ENCODE measurements at regions not wholly inside any gene's neighbourhood (a gene's known extent, or its start where the extent isn't known, plus 50 kb on each side); places are given as distances from the start of the nearest gene placed in this dataset.
"Not testable (repeated sequence)": the region's sequence is repeated elsewhere in the genome, so short reads cannot be mapped to it uniquely, and the experiment has no call there.

DNA sequence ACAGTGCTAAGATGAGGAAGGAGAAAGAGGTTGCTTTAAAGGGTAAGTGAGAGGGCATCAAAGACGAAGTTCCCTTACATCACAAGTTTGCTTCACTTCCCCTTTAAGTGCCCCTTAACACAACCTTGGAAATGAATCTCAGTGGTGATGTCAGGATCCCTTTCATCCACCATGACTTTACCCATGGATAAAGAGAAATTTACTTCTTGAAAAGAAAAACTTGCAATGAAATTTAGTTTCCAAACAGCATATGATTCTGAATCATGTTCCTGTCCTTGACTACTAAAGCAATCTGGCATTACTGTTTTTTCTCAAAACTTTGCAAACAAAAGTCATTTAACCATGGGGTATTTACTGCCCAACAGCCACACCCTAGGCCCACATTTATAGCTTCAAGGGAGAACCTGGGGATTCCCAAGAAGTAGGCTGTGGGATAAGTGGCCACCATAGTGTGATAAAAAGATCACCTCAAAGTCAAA is 135.9 kb downstream of the ITGB8 start:
- no peak for DNase-seq

DNA sequence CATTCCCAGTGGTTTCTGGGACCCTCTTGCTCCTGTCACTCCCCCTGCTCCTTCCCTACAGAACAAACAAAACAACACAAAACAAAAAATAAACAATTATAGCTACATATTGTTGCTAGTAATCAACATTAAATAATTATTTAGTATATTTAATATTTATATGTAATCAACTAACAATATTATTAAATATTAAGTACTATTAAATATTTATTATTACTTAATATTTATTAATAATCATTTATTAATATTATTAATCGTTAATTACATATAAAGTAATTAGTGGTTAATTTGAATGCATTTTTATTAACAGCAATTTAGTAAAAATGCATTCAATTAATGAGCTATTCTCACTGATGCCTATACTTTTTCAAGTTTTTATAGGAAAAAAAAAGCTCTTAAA is 139.4 kb downstream of the ITGB8 start:
- DNase-seq, result no peak

DNA sequence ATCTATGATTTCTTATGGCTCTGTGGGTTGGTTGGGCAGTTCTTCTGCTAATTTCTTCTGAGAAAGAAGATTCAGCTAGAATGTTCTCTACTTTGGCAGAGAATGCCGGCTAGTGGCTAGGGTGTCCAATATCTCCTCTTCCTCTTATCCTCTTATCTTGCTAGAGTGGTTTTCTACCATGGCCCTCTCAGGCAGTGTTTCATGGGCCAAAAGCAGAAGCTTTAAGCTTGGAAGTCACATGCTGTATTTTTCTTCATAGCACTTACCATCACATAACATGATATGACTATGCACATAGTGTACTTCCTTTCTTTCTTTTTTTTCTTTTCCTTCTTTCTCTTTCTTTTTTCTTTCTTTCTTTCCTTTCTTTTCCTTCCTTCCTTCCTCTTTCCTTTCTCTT is 140.0 kb downstream of the ITGB8 start:
- DNase-seq, result peak; percentile 15

DNA sequence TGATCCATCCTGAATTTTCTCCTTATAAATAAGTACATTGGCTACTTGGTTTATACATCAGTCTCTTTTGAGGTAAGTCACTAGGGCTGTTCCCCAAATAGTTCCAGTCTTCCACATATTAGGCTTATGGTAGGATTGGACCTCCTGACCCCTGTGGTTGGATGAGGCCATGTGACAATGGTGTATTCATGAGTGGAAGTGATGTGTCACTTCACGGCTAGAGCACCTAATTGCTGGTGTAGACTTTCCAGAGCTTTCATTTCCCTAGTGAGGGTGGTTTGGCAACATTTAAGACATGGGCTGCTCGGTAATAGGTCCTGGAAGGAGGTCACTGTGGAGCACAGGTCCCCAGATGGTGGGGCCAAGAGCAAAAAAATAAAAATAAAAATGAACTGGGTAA is 141.2 kb upstream of the ABCB5 start:
- DNase-seq, result no peak

DNA sequence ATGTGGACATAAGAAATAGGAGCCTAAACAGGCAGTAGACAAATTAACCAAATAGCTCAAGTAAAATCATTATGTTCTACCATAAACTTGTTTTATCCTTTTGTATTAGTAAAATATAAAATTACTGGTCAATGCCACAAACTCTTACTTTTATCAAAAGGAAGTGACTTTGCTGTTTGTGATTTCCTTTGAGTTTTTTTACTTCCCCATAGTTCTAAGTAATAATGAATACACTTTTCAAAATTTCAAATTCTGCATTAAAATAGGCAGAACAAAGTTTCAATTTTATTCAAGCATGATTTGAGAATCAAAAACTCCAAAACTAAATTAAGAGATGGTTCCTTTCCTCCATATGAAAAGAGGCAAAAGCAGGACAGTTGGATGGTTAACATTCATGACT is 139.7 kb upstream of the ABCB5 start:
- DNase-seq, result peak; percentile 41

DNA sequence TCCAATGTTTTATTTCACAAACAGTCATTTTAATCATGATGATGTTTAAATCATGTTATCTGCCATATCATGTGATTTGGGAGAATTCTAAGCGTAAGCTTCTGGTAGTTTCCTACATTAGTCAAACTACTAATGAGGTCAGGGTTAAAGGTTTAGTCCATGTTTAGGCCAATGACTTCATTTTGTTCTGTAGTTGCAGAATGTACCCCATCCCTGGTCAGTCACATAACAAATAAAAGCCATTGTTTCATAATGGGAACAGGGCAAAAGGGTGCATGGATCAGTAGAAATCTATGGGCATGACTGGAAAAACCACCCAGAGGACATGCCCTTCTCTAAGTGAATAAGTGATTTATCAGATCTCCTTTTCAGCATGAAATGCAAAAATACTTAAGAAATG is 138.4 kb upstream of the ABCB5 start:
- DNase-seq, result no peak

DNA sequence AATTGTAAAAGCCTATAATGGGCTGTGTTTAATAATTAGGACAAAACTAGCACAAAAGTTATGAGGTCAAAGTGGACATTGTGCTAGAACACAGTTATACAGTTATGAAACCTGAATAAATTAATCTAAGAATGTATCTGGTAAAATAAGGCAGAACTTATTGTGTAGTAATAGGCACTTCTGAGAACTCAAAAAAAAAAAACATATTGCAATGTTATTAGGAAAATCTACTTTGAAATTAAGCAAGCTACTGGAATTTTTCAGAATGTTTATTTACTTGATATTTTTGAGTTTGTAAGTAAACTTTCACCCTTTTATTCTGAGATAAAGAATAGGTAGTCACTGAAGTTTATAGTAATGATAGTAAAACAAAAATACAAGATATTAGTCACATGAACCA is 135.8 kb upstream of the ABCB5 start:
- DNase-seq, result no peak

DNA sequence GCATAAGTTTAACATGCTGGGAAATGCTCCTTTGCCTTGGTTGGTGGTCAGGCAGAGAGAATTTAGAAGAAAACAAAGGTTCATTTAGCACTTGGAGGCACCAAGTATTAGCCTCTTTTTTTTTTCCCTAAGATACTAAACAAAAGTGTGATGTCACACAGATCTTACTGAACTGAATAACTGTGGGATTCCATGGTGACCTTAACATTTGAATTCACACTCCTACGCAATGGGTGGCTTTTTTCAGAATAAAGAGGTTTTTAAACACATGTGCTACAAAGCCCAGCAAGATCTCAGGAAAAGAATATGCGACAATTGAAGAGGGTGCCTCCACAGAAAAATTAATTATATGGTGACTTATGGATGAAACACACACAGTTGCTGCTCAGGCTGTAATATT is 133.4 kb upstream of the ABCB5 start:
- DNase-seq, result no peak

DNA sequence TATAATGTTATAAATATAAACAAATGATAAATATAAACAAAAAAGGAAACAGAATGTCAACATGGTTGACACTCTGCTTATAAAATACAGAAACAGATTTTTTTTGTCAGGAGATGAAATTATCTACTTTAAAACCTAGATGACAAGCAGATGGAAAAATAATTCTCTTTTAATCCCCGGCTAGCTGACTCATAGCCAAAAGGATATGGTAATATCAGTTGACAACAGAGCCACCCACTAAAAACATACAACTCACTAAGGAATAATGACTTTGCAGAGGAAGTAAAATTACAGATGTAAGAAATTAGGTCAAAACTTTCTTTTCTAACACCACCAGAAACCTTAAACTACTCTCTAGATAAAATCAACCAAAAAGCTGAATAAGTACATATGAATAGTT is 131.1 kb upstream of the ABCB5 start:
- DNase-seq, result no peak

DNA sequence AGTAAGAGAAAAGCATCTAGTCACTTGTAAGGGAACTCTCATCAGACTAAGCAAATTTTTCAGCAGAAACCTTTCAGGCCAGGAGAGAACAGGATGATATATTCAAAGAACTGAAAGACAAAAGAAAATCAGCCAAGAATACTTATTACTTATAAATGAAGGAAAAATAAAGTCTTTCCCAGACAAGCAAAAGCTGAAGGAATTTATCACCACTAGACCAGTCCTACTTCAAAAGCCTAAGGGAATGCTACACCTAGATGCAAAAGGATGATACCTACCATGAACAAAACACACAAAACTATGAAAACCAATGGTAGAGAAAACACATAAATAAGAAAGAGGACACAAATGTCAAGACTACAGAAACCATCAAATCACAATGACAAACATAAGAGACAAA is 126.6 kb upstream of the ABCB5 start:
- DNase-seq, result no peak

DNA sequence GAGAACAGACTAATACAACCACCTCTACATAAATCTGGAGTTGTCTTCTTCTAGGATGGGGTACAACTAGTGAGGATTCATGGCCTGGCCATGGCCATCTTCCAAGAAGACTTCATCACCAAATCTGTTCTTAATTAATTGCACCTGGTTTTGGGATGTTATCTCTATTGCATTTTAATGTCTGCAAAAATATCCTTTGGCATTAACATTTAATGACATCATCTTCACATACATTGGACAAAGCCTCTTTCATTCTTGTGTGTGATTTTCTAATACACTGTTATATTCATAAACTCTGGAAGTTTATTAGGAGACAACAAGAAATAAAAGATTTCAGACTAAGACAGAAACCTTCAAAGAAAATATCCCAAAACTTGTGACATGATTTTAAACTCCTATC is 124.2 kb upstream of the ABCB5 start:
- DNase-seq, result no peak

DNA sequence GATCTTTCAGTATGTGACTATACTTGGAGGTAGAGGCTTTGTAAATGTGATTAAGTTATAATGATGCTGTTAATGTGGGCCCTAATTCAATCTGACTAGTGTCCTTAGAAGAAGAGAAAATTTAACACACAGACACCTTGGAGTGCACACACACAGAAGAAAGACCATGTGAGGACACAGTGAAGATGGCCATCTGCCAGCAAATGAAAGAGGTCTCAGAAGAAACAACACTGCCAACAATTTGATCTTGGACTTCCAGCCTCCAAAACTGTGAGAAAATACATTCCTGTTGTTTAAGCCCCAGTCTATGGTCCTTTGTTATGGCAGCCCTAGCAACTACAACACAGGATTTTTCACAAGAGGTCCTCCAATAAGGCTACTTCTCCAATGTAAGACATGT is 120.9 kb upstream of the ABCB5 start:
- no peak for DNase-seq

DNA sequence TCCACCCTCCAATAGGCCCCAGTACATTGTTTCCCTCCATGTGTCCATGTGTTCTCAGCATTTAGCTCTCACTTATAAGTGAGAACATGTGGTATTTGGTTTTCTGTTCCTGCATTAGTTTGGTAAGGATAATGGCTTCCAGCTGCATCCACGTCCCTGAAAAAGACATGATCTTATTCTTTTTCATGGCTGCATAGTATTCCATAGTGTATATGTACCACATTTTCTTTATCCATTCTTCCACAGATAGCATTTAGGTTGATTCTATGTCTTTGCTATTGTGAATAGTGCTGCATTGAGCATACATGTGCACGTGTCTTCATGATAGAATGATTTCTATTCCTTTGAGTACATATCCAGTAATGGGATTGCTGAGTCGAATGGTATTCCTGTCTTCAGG is 114.0 kb upstream of the ABCB5 start:
- not testable (repeated sequence) for DNase-seq

DNA sequence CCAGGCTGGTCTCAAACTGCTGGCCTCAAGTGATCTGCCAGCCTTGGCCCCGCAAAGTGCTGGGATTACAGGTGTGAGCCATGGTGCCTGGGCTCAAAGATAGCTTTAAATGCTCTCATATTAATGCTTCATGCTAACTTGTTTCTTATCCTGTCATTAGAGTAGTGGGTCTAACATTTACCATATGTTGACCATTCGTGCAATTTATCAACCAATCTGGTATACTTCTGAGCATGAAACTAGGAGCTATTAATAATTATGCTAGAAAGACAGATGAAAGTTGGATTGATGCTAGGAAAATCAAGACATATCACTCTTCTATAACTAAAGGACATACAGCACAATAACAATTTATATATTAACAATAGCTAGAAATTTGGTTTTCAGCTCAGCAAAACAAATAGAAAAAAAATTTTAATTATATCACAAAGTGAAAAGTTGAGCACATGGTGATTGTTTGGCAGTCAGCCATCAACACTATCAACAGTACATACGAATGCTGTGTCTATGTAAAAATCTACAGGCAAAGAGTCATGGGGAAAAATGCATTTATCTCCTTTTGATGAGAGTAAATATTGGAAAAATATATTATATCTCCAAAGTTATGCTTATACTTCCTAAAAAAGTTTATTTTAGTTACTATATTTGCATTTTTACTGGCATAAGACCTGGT is 112.1 kb upstream of the ABCB5 start:
- no peak for DNase-seq

DNA sequence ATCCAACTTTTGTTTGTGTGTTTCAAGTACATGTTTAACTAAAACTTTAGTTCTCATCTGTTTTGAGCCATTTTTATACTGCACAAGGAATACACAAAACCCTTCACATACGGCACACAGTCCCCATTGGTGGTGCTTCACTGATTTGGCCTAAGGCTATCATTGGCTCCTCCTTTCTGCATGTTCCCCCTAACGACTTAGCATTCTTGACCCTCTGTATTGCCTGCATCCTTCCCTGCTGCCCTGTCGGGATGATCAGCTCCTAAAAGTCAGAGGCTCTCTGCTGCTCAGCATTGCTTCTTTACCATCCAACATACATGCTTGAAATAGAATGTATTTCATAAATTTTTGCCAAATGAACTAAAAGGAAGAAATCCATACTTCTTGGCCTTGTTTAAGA is 111.4 kb upstream of the ABCB5 start:
- no peak for DNase-seq

DNA sequence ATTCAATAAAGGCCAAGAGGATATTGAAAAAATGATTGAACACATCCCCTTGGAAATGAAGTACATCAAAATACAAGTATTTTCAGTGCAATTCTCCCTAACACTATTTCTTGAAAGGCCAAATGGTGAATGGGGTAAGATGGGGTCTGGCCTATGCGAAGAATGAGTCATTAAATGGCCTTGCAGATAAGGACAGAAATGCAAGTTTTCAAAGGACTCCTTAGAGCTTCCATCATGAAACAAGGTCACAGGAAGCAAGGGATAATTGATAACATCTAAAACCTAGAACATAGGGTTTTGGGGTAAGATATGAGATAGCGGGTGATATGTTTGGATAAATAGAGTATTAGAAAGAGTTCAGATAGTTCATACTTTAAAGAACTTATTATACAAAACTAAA is 109.3 kb upstream of the ABCB5 start:
- DNase-seq, result no peak

DNA sequence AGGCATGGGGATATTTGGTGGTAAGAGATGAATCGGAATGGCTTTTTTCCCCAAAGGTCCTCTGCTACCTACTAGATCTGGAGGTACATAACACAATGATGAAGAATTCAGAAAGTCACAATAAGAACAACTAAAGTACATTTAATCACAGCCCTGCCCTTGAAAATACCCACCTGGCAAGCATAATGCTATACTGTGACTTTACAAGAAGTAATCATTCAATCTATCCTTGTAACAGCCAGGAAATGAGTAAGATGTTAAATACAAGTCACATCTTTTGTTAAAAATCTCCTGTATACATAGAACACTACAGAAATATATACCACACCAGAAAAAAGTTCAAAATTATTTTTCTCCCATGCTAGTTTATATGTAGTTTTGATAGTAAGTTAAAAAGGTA is 108.3 kb upstream of the ABCB5 start:
- no peak for DNase-seq

DNA sequence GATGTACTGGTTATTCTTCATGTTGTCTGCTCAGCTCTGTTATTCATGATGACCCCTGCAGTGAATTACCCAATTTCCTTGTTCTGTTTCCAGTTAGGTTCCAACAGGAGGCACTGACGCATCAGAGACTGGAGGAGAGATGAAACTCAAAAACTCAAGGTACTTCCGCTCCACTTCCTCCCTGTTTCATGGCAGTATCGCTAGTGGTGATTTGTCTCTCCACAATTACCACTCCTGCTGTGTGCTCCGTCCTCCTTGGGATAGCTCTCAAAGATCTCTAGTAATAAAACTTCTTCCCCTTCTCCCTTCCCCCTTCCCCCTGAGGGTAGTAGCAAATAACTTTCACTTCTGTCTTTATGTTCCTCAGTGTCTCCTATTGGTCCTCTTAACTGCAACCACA is 107.4 kb upstream of the ABCB5 start:
- DNase-seq, result peak; percentile 3

DNA sequence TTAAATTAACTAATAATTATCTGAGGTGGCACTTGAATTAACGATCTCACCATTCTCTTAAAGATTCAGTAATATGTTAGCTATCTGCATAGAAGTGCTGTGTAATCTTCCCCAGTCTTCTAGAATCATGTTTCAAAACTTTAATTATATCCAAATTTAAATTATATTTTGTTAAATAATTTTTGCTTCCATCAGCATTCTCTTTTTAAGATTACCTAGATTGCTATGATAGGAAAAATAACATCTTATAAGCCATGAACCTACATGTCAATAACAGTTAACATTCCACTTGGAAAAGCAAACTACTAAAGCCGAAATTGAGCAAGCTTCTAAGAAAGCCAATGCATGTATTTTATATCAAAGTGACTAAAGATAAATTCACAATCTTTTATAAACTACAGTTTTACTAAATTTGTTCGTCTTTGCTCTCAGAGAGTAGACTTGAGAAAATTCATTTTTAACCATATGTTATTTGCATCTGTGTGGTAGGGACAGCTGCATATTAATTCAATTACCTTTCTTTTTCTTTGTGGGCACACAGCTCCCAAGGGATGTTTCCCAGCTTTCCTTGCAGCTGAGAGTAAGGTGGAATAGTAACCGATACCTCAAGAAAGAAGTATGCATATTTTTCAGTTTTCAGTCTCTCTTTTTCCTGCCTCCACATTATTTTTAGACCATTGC is 105.4 kb upstream of the ABCB5 start:
- no peak for DNase-seq

DNA sequence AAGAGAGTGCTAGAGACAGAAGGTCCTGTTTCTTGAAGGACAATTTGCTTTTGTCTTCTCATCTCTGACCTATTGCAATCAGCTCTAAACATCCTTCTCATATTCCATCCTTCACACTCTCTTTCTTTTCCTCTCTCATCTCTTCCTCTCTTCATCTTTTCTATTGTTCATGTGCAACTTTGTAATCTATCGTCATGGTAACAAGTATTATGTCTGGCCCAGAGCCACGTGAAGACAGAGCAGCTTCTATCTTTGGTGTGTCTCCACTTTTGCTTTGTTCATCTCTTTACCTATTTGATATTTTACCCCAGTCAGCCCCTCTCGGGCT is 104.9 kb upstream of the ABCB5 start:
- DNase-seq, result no peak

DNA sequence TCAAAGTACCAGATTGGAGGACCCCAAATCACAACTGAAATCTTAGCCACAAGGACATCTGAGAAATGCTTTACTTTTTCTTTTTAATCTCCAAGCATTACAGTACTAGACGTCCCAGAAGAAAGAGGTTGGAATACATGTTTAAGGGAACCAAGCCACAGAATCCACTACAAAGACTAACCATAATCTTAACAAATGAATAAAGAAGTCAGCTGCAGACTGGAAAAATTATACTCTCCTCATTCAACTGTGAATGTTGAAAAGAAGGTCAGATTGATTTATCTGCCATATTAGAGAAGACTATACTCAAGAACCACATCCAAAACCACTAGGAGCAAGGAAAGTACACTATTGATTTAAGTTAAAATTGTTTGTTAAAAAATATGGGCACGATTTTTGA is 102.1 kb upstream of the ABCB5 start:
- DNase-seq, result no peak

DNA sequence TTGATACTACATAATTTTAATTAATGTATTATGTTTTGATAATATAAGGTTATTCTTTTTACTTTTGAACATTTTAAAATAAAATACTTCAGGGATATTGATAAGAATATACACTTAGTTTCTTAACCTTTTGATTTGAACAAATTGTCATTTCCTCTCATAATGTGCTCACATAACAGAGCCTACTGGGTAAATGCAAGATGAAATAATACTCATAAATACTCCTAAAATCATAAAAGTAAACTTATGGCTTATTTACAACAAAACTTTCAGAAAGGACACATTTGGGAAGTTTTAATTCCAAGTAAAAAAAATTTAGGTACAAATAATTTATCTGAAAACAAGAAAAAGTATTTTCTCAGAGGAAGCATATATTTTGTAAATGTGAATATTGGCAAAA is 101.6 kb upstream of the ABCB5 start:
- no peak for DNase-seq

DNA sequence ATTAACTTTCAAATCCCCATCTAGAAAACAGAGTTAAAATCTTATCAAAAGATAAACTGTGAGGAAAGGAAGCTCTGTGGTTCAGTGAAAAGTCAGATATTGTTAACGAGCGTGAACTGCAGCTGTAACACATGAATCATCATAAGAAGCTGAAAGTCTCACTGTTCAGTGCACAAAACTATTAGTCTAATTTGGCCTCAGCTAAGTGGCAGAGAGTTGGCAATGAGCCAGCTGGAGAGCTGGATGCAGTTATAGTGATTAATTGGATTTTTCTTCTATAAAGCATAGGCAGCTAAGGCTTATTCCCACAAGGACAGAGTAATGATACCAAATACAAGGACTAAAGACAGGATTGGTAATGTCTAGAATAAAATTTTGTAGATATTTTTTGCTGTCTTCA is 101.1 kb upstream of the ABCB5 start:
- DNase-seq, result no peak

DNA sequence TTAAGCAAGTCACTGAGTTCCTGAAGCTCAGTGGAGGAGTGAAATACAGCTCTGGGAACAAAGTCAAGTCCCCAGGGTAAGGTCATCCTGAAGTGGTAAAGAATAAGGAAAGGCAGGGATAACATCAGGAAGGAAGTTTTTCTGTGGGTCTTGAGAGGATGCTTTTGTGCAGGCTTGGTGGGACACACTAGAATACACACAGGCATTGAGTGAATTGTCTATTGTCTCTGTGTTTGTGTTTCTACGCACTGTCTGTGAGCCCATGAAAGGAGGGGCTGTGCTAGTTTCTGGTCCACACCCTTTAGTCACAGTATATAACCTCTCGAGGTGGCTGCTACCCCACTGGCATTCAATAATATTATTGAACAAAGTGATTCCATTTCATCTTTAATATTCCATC is 95.8 kb upstream of the ABCB5 start:
- no peak for DNase-seq

DNA sequence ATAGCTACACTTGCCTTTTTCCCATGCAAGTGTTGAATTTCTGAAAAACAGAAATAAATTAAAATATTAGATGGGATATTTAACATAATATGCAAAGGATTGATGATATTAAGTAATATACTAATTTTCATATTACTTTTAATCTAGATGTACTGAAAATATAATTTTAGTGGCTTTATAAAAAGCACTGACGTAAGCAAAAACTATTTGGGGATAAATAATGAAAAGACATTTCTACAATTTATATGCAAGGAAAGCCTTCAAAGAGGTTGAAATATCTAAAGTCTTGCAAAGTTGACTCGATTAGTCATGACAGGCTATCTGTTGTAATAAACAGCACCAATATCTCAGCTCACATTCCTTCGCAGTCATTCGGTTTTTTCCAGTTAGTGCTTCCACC is 94.9 kb upstream of the ABCB5 start:
- no peak for DNase-seq
